ENCODE measurements at regions not wholly inside any gene's neighbourhood (a gene's known extent, or its start where the extent isn't known, plus 50 kb on each side); places are given as distances from the start of the nearest gene placed in this dataset.

- Mint-ChIP-seq H3K27me3 (ENCODE audit: unreplicated experiment) (no peaks in the 10 kb centered on the region), H3K4me1 (ENCODE audit: low read depth, unreplicated experiment) (no peaks in the 10 kb centered on the region), H3K36me3 (ENCODE audit: insufficient read depth, unreplicated experiment) (no peaks in the 10 kb centered on the region), H3K27ac (ENCODE audit: unreplicated experiment) (no peak overlapping the region), H3K4me3 (ENCODE audit: low read depth, unreplicated experiment) (no peak overlapping the region), H3K9me3 (ENCODE audit: low read depth, unreplicated experiment) (no peaks in the 10 kb centered on the region)
- intact Hi-C loops (cut with micrococcal nuclease; ENCODE audit: unreplicated experiment): no loop called here
- TF ChIP-seq CTCF (IDR thresholded peaks at IDR 0.05; ENCODE audit: unreplicated experiment): no peak
- BruUV-seq (replicated peaks): no TSS peak
- CTCF ChIA-PET: no interaction called here
- no peak for DNase-seq
These were observed 363.6 kb upstream of the POU3F2 start for GRCh38 chr6:98470821-98471220.

- Mint-ChIP-seq H3K36me3 (ENCODE audit: insufficient read depth, unreplicated experiment) (no peaks in the 10 kb centered on the region), H3K4me3 (ENCODE audit: low read depth, unreplicated experiment) (no peak overlapping the region), H3K27me3 (ENCODE audit: unreplicated experiment) (no peaks in the 10 kb centered on the region), H3K27ac (ENCODE audit: unreplicated experiment) (no peak overlapping the region), H3K4me1 (ENCODE audit: low read depth, unreplicated experiment) (no peaks in the 10 kb centered on the region), H3K9me3 (ENCODE audit: low read depth, unreplicated experiment) (no peaks in the 10 kb centered on the region)
- no peak for TF ChIP-seq CTCF (IDR thresholded peaks at IDR 0.05; ENCODE audit: unreplicated experiment)
- no peak for DNase-seq
- intact Hi-C loops (cut with micrococcal nuclease; ENCODE audit: unreplicated experiment): no loop called here
- BruUV-seq (replicated peaks): no TSS peak
- CTCF ChIA-PET: no interaction called here
These were observed 362.9 kb upstream of the POU3F2 start for GRCh38 chr6:98471444-98471843.

- intact Hi-C loops (cut with micrococcal nuclease; ENCODE audit: unreplicated experiment): no loop called here
- H3K36me3 Mint-ChIP-seq (ENCODE audit: insufficient read depth, unreplicated experiment): no peaks in the 10 kb centered on the region
- no peak for DNase-seq
- no peaks in the 10 kb centered on the region for H3K4me1 Mint-ChIP-seq (ENCODE audit: low read depth, unreplicated experiment)
- H3K27me3 Mint-ChIP-seq (ENCODE audit: unreplicated experiment): peaks cover 14% of the 10 kb centered on the region
- no TSS peak for BruUV-seq (replicated peaks)
- no peak overlapping the region for H3K27ac Mint-ChIP-seq (ENCODE audit: unreplicated experiment)
- H3K9me3 Mint-ChIP-seq (ENCODE audit: low read depth, unreplicated experiment): peaks cover 6% of the 10 kb centered on the region
- H3K4me3 Mint-ChIP-seq (ENCODE audit: low read depth, unreplicated experiment): no peak overlapping the region
- no peak for TF ChIP-seq CTCF (IDR thresholded peaks at IDR 0.05; ENCODE audit: unreplicated experiment)
- CTCF ChIA-PET: no interaction called here
These were observed 357.1 kb upstream of the POU3F2 start for GRCh38 chr6:98477231-98477630.

- Mint-ChIP-seq H3K9me3 (ENCODE audit: low read depth, unreplicated experiment) (peaks cover 6% of the 10 kb centered on the region), H3K4me3 (ENCODE audit: low read depth, unreplicated experiment) (no peak overlapping the region), H3K27me3 (ENCODE audit: unreplicated experiment) (peaks cover 28% of the 10 kb centered on the region), H3K4me1 (ENCODE audit: low read depth, unreplicated experiment) (no peaks in the 10 kb centered on the region), H3K27ac (ENCODE audit: unreplicated experiment) (no peak overlapping the region), H3K36me3 (ENCODE audit: insufficient read depth, unreplicated experiment) (no peaks in the 10 kb centered on the region)
- intact Hi-C loops (cut with micrococcal nuclease; ENCODE audit: unreplicated experiment): no loop called here
- no peak for TF ChIP-seq CTCF (IDR thresholded peaks at IDR 0.05; ENCODE audit: unreplicated experiment)
- DNase-seq: no peak
- CTCF ChIA-PET: no interaction called here
- BruUV-seq (replicated peaks): no TSS peak
These were observed 349.7 kb upstream of the POU3F2 start for GRCh38 chr6:98484696-98485095.

- Mint-ChIP-seq H3K4me1 (ENCODE audit: low read depth, unreplicated experiment) (no peaks in the 10 kb centered on the region), H3K9me3 (ENCODE audit: low read depth, unreplicated experiment) (no peaks in the 10 kb centered on the region), H3K27ac (ENCODE audit: unreplicated experiment) (no peak overlapping the region), H3K4me3 (ENCODE audit: low read depth, unreplicated experiment) (no peak overlapping the region), H3K36me3 (ENCODE audit: insufficient read depth, unreplicated experiment) (no peaks in the 10 kb centered on the region), H3K27me3 (ENCODE audit: unreplicated experiment) (peaks cover 19% of the 10 kb centered on the region)
- intact Hi-C loops (cut with micrococcal nuclease; ENCODE audit: unreplicated experiment): no loop called here
- BruUV-seq (replicated peaks): no TSS peak
- CTCF ChIA-PET: no interaction called here
- TF ChIP-seq CTCF (IDR thresholded peaks at IDR 0.05; ENCODE audit: unreplicated experiment): no peak
- no peak for DNase-seq
These were observed 348.8 kb upstream of the POU3F2 start for GRCh38 chr6:98485593-98485992.

All from Calu3 (cell line).